Small intestine (tissue), 7 donors: ENCODE measurements at regions not wholly inside any gene's neighbourhood (a gene's known extent, or its start where the extent isn't known, plus 50 kb on each side); places are given as distances from the start of the nearest gene placed in this dataset.

ENCODE experiments used
- DNase-seq, 2 donors: peaks; one replicate each; pipeline versions ENCODE4 v3.0.0 to v3.0.0-alpha.2; 2013
- FAIRE-seq: peaks from 2 replicates; lab custom pipeline; 2012; peaks lifted over from hg19 to GRCh38; lab: Jason Lieb, UNC
- H3K27ac ChIP-seq, 3 donors: one replicate each; pipeline ENCODE4 v1.5.1; 2013; ENCODE audit warnings: low read length in 2 of 3, mild to moderate bottlenecking in 2 of 3, control low read depth in 1 of 3, inconsistent platforms in 1 of 3, low read depth in 1 of 3, moderate library complexity in 1 of 3
- H3K27me3 ChIP-seq, 3 donors: one replicate each; pipeline ENCODE4 v1.6.1; 2013; ENCODE audit warnings: low read length in 3 of 3, inconsistent platforms in 1 of 3; ENCODE audit not compliant: control insufficient read depth in 3 of 3, insufficient read depth in 3 of 3
- H3K36me3 ChIP-seq, 3 donors: one replicate each; pipeline ENCODE4 v1.6.1; 2013; ENCODE audit warnings: low read length in 3 of 3, inconsistent platforms in 1 of 3, low read depth in 1 of 3, mild to moderate bottlenecking in 1 of 3, moderate library complexity in 1 of 3; ENCODE audit not compliant: control insufficient read depth in 3 of 3, insufficient read depth in 2 of 3
- H3K4me1 ChIP-seq, 3 donors: one replicate each; pipeline ENCODE4 v1.6.1; 2013; ENCODE audit warnings: low read length in 2 of 3, inconsistent platforms in 1 of 3, low read depth in 1 of 3, mild to moderate bottlenecking in 1 of 3, moderate library complexity in 1 of 3; ENCODE audit not compliant: control insufficient read depth in 3 of 3, insufficient read depth in 2 of 3
- H3K4me3 ChIP-seq, 3 donors: one replicate each; pipeline ENCODE4 v1.5.1; 2013; ENCODE audit warnings: low read length in 3 of 3, control low read depth in 1 of 3, inconsistent platforms in 1 of 3, low read depth in 1 of 3, mild to moderate bottlenecking in 1 of 3, moderate library complexity in 1 of 3
- H3K9me3 ChIP-seq, 2 donors: one replicate each; pipeline ENCODE4 v1.6.1; 2013; ENCODE audit warnings: low read depth in 1 of 2, low read length in 1 of 2; ENCODE audit not compliant: control insufficient read depth in 2 of 2, insufficient read depth in 1 of 2
- WGBS, 3 donors: extraction: QIAGEN DNeasy Blood & Tissue Kit; methylation state at CpG; one replicate each; pipeline ENCODE4 v1.1.7; 2013; 5-methylcytosine and 5-hydroxymethylcytosine counted together
- donor health status: healthy with polysubstance abuse.
- donor health status: control.
- donor health status: control.
- donor health status: Bipolar disorder and iron deficiency.
- donor health status: healthy.

GRCh38 chr21:35615325-35615724 is 445.0 kb downstream of the SETD4 start:
- Histone ChIP-seq H3K27ac (no peak overlapping the region), H3K4me1 (no peaks in the 10 kb centered on the region), H3K4me3 (no peak overlapping the region), H3K9me3 (no peaks in the 10 kb centered on the region), H3K27me3 (no peaks in the 10 kb centered on the region), H3K36me3 (no peaks in the 10 kb centered on the region)
- WGBS, 3 donors = 70 to 85% (median 80%) methylated on average over 1 of the region's 1 CpG
- DNase-seq = no peak
- FAIRE-seq = no peak

- FAIRE-seq = no peak
- 74 to 86% (median 86%) methylated on average over 4 of the region's 4 CpGs for WGBS, 3 donors
Observed at GRCh38 chr21:35614396-35614921, 445.9 kb downstream of the SETD4 start.

DNA sequence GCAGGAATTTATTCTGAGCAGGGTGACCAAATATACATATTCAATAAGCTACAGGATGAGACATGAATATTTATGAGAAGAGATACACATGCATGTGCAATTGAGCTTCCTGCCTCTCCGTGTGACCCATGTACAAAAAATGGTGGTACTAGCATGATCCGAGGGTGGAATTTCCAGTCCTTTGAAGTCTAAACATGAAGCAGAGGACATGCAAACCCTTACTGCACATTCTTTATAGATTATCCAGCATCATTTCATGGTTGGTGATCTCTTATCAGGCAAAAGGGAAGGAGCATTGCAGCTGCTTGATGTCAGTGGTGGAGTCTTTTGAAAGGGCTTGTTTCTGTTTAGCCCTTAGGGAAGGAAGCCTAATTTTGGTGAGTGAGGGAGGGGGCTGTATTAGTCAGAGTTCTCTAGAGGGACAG is 448.6 kb downstream of the SETD4 start:
- no peaks in the 10 kb centered on the region for H3K27me3 ChIP-seq
- H3K4me3 ChIP-seq = no peak overlapping the region
- H3K27ac ChIP-seq = no peak overlapping the region
- FAIRE-seq = no peak
- H3K9me3 ChIP-seq = peaks cover 0 to 2% of the 10 kb centered on the region in 2 donors
- no peaks in the 10 kb centered on the region for H3K36me3 ChIP-seq
- DNase-seq = no peak
- WGBS, 3 donors = 80 to 91% (median 91%) methylated on average over 2 of the region's 2 CpGs
- H3K4me1 ChIP-seq = no peaks in the 10 kb centered on the region

More at GRCh38 chr21:35614396-35614921, 445.9 kb downstream of the SETD4 start:
- Histone ChIP-seq H3K9me3 (no peaks in the 10 kb centered on the region), H3K4me1 (no peaks in the 10 kb centered on the region), H3K27ac (no peak overlapping the region), H3K4me3 (no peak overlapping the region), H3K36me3 (no peaks in the 10 kb centered on the region), H3K27me3 (no peaks in the 10 kb centered on the region)
- peak; percentile 3 to 4 for DNase-seq

DNA sequence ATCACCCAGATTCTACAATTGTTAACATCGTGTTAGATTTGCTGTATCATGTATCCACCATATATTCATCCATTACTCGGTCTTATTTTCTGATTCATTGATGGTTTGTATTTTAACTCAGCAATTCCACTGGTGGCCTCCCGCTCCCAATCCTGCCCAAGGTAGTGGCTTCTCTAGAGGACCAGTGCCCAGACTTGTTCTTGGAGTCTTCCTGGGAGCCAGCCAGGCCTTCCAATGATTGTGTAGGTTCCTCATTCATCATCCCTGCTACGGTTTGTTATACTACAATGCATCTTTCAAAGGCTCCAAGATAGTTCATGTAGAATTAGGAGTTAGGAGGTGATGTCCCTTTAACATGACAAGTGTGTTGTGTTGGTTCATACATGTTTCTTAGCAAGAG is 451.1 kb downstream of the SETD4 start:
- Histone ChIP-seq H3K27ac (no peak overlapping the region), H3K4me3 (no peak overlapping the region), H3K36me3 (no peaks in the 10 kb centered on the region), H3K4me1 (no peaks in the 10 kb centered on the region), H3K27me3 (no peaks in the 10 kb centered on the region), H3K9me3 (peaks cover 0 to 2% of the 10 kb centered on the region in 2 donors)
- 66 to 94% (median 67%) methylated on average over 4 of the region's 4 CpGs for WGBS, 3 donors
- FAIRE-seq (no peak), DNase-seq (no peak)

GRCh38 chr21:35607406-35607805 is 452.9 kb downstream of the SETD4 start:
- 71 to 92% (median 77%) methylated on average over 5 of the region's 5 CpGs for WGBS, 3 donors
- H3K27me3 ChIP-seq = no peaks in the 10 kb centered on the region
- no peaks in the 10 kb centered on the region for H3K4me1 ChIP-seq
- no peak for DNase-seq
- no peaks in the 10 kb centered on the region for H3K36me3 ChIP-seq
- H3K9me3 ChIP-seq = peaks cover 0 to 2% of the 10 kb centered on the region in 2 donors
- H3K4me3 ChIP-seq = no peak overlapping the region
- FAIRE-seq = no peak
- H3K27ac ChIP-seq = no peak overlapping the region

DNA sequence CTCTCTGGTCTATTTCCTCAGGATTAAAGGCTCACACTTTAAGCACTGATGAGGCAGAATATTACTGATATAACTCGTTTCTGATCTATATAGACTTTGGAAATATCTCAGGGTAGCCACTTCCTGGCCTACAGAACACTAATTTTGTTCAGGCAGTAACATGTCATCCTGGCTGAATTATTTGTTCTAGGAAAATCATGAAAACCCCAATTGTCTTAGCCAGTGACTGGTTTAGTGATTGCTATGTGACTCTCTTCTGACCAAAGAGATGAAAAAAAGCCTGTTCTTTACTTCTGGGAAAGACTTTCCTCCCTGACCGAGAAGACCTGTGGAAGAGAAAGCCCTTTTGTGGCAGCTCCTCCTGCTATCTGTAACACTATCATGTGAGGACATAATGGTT is 453.7 kb downstream of the SETD4 start:
- Histone ChIP-seq H3K27ac (no peak overlapping the region), H3K36me3 (no peaks in the 10 kb centered on the region), H3K27me3 (no peaks in the 10 kb centered on the region), H3K9me3 (peaks cover 0 to 2% of the 10 kb centered on the region in 2 donors), H3K4me1 (no peaks in the 10 kb centered on the region), H3K4me3 (no peak overlapping the region)
- no peak for DNase-seq
- 51 to 77% (median 70%) methylated on average over 2 of the region's 2 CpGs for WGBS, 3 donors
- FAIRE-seq = no peak

DNA sequence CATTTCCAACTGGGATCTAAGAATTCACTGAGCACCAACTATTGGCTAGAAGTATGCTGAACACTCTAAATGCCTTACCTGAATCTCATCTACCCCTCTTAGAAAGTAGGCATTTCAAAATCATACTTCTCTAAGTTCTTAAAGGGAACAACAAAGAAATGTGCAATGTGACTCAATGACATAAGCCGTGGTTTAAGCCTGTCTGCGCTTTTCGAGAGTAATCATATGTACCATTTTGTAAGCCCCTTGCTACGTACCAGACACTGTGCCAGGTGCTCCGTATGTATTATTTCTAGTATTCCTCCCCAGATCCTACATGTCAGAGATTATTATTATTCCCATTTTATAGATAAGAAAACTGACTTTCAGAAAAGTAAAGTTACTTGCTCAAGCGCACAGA is 454.2 kb downstream of the SETD4 start:
- WGBS, 3 donors = 93 to 96% (median 93%) methylated on average over 6 of the region's 6 CpGs
- H3K4me3 ChIP-seq = no peak overlapping the region
- no peak for DNase-seq
- H3K27me3 ChIP-seq = no peaks in the 10 kb centered on the region
- H3K36me3 ChIP-seq = no peaks in the 10 kb centered on the region
- peaks cover 0 to 2% of the 10 kb centered on the region in 2 donors for H3K9me3 ChIP-seq
- no peaks in the 10 kb centered on the region for H3K4me1 ChIP-seq
- no peak for FAIRE-seq
- no peak overlapping the region for H3K27ac ChIP-seq

- FAIRE-seq = no peak
- Histone ChIP-seq H3K27ac (no peak overlapping the region), H3K4me3 (no peak overlapping the region), H3K27me3 (no peaks in the 10 kb centered on the region), H3K9me3 (peaks cover 0 to 2% of the 10 kb centered on the region in 2 donors), H3K4me1 (no peaks in the 10 kb centered on the region), H3K36me3 (no peaks in the 10 kb centered on the region)
- DNase-seq = peak in 1 of 2 donors; percentile 38
- WGBS, 3 donors = 27 to 65% (median 29%) methylated on average over 5 of the region's 5 CpGs
Observed at GRCh38 chr21:35603494-35603893, 456.8 kb downstream of the SETD4 start.

DNA sequence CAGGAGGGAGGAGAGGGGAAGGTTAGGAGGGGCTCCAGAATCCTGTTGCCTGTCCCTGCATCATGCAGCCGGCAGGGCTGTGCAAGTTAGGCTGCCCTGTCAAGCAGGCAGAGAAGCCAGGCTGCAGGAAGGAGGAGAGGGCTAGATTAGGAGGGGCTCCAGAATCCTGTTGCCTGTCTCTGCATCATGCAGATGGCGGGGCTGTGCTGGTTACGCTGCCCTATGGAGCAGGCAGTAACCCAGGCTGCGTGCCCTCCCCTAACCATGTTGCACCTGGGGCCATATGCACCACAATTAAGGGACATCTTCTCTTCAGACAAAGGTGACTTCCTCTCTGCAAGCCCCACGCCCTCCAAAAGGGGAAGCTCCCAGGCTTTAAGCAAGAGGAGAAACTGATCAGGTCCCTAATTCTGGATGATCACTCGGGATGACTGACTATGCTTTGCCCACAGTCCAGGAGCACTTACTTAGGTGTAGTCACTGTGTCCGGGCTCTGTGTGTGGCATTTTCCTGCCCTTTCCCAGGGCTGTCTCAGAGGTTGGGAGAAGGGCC is 457.4 kb downstream of the SETD4 start:
- H3K4me1 ChIP-seq = no peaks in the 10 kb centered on the region
- no peaks in the 10 kb centered on the region for H3K36me3 ChIP-seq
- no peaks in the 10 kb centered on the region for H3K27me3 ChIP-seq
- FAIRE-seq = no peak
- no peak overlapping the region for H3K27ac ChIP-seq
- H3K9me3 ChIP-seq = peaks cover 0 to 2% of the 10 kb centered on the region in 2 donors
- 71 to 88% (median 73%) methylated on average over 7 of the region's 7 CpGs for WGBS, 3 donors
- no peak overlapping the region for H3K4me3 ChIP-seq
- no peak for DNase-seq
